ENCODE measurements at regions not wholly inside any gene's neighbourhood (a gene's known extent, or its start where the extent isn't known, plus 50 kb on each side); places are given as distances from the start of the nearest gene placed in this dataset.

DNA sequence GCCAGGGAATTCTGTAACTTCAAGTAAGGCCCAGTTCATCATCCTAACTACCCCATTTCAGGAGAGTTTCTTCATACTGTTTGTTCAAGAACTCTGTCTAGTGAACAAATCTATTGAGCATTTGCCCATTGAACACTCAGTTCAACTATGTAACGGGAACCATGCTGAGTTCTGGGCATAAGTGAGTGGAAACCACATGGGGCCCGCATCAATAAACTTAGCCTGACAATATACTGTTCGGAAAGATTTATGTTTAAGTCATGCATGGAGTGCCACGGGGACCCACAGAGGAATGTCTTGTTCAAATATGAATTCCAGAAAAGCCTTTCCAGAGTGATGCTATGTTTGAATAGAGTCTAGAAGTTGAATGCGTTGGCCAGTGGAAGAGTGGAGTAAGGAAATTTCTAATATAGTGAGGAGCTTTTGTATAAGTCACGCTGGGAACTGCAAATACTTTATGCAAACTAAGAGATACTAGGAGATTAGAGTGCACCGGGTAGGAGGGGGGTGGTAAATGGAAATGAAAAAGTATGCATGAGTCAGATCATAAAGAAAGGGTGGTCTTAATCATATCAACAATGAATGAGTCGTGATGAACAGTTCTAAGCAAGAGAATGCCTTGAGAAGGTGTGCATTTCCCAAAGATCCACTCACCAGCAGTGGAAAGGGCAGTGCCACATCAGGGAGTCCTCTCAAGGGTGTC is 279.8 kb downstream of the VPS13C start:
- no peak overlapping the region for H3K27ac ChIP-seq
- no peak for DNase-seq
- peaks cover 0 to 16% of the 10 kb centered on the region in 2 donors for H3K27me3 ChIP-seq
- intact Hi-C loops (cut with DNase I; ENCODE audit: low total_unique reads): no loop called here
- no peaks in the 10 kb centered on the region for H3K36me3 ChIP-seq
- H3K9me3 ChIP-seq: no peaks in the 10 kb centered on the region
- TF ChIP-seq, protein P1, sequence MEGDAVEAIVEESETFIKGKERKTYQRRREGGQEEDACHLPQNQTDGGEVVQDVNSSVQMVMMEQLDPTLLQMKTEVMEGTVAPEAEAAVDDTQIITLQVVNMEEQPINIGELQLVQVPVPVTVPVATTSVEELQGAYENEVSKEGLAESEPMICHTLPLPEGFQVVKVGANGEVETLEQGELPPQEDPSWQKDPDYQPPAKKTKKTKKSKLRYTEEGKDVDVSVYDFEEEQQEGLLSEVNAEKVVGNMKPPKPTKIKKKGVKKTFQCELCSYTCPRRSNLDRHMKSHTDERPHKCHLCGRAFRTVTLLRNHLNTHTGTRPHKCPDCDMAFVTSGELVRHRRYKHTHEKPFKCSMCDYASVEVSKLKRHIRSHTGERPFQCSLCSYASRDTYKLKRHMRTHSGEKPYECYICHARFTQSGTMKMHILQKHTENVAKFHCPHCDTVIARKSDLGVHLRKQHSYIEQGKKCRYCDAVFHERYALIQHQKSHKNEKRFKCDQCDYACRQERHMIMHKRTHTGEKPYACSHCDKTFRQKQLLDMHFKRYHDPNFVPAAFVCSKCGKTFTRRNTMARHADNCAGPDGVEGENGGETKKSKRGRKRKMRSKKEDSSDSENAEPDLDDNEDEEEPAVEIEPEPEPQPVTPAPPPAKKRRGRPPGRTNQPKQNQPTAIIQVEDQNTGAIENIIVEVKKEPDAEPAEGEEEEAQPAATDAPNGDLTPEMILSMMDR (IDR thresholded peaks at IDR 0.05): no peak
- no peaks in the 10 kb centered on the region for H3K4me1 ChIP-seq
- H3K4me3 ChIP-seq: no peak overlapping the region

DNA sequence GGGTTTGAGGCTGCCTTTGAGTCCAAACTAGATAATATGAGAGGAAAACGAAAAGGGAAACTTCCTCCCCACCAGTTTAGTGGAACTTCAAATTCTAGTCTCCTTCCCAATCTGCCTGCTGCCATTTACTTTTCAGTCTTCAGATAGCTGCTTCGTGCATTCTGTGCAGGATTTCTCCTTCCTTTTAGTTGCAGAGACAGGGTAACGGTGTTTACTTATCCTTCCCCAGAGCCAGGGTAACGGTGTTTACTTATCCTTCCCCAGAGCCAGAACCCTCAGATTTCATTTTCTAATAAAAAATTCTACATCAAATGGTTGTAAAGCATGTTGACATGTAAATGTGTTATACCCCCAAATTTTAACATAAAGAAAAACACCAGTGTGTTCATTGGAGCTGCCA is 282.6 kb downstream of the VPS13C start:
- no peaks in the 10 kb centered on the region for H3K4me1 ChIP-seq
- TF ChIP-seq, protein P1 (IDR thresholded peaks at IDR 0.05): no peak
- DNase-seq: no peak
- H3K9me3 ChIP-seq: no peaks in the 10 kb centered on the region
- H3K36me3 ChIP-seq: no peaks in the 10 kb centered on the region
- H3K27me3 ChIP-seq: peaks cover 0 to 16% of the 10 kb centered on the region in 2 donors
- H3K4me3 ChIP-seq: no peak overlapping the region
- intact Hi-C loops (cut with DNase I; ENCODE audit: low total_unique reads): no loop called here
- no peak overlapping the region for H3K27ac ChIP-seq

- H3K36me3 ChIP-seq: no peaks in the 10 kb centered on the region
- H3K4me3 ChIP-seq: no peak overlapping the region
- peaks cover 0 to 2% of the 10 kb centered on the region in 2 donors for H3K27me3 ChIP-seq
- DNase-seq: no peak
- TF ChIP-seq, protein P1 (IDR thresholded peaks at IDR 0.05): no peak
- peaks cover 0 to 12% (median 0%) of the 10 kb centered on the region in 3 donors for H3K9me3 ChIP-seq
- H3K27ac ChIP-seq: no peak overlapping the region
- no peaks in the 10 kb centered on the region for H3K4me1 ChIP-seq
- intact Hi-C loops (cut with DNase I; ENCODE audit: low total_unique reads): no loop called here
Measured at GRCh38 chr15:61769557-61769956, 290.7 kb downstream of the VPS13C start.

DNA sequence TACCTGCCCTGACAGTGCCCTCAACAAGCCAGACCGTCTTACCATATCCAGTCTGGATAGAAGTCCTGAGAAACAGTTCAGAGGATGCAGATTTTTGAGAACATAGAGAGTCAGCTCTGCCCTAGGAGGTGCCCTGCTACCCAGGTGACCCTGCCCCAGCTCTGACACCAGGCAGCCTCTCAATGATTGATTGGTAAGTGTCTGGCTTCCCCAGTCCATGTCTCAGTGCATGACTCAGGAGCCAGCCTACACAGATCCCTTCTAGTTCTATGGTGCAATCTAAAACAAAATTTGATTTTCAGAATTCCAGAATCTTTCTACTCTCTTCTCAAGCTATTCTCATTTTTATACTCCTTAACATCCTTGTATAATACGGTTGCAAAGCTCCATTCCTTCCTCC is 292.1 kb downstream of the VPS13C start:
- peaks cover 0 to 12% (median 0%) of the 10 kb centered on the region in 3 donors for H3K9me3 ChIP-seq
- no peaks in the 10 kb centered on the region for H3K4me1 ChIP-seq
- H3K27me3 ChIP-seq: peaks cover 0 to 2% of the 10 kb centered on the region in 2 donors
- TF ChIP-seq, protein P1 (IDR thresholded peaks at IDR 0.05): no peak
- no peaks in the 10 kb centered on the region for H3K36me3 ChIP-seq
- no peak overlapping the region for H3K4me3 ChIP-seq
- DNase-seq: no peak
- intact Hi-C loops (cut with DNase I; ENCODE audit: low total_unique reads): no loop called here
- H3K27ac ChIP-seq: no peak overlapping the region

- TF ChIP-seq, protein P1 (IDR thresholded peaks at IDR 0.05): no peak
- Histone ChIP-seq H3K36me3 (no peaks in the 10 kb centered on the region), H3K9me3 (no peaks in the 10 kb centered on the region), H3K4me3 (no peak overlapping the region), H3K4me1 (no peaks in the 10 kb centered on the region), H3K27me3 (peaks cover 0 to 2% of the 10 kb centered on the region in 2 donors), H3K27ac (no peak overlapping the region)
- no peak for DNase-seq
- intact Hi-C loops (cut with DNase I; ENCODE audit: low total_unique reads): no loop called here
Measured at GRCh38 chr15:61764981-61765380, 295.3 kb downstream of the VPS13C start.

Data from tibial artery (tissue), 4 donors.